ENCODE measurements at regions not wholly inside any gene's neighbourhood (a gene's known extent, or its start where the extent isn't known, plus 50 kb on each side); places are given as distances from the start of the nearest gene placed in this dataset.
A peak's percentile ranks its signal among the peaks of the same experiment; 100 is the strongest.

- DNase-seq (ENCODE audit: low spot score) = no peak
These were observed 509.3 kb upstream of the RGS18 start for GRCh38 chr1:191648939-191649338.

- DNase-seq (ENCODE audit: low spot score) = no peak
These were observed 496.2 kb upstream of the RGS18 start for GRCh38 chr1:191662051-191662450.

- DNase-seq (ENCODE audit: low spot score) = no peak
These were observed 495.5 kb upstream of the RGS18 start for GRCh38 chr1:191662746-191663145.

GRCh38 chr1:191668525-191668924 lies 489.7 kb upstream of the RGS18 start:
- no peak for DNase-seq (ENCODE audit: low spot score)

GRCh38 chr1:191669629-191670028 lies 488.6 kb upstream of the RGS18 start:
- no peak for DNase-seq (ENCODE audit: low spot score)

- no peak for DNase-seq (ENCODE audit: low spot score)
These were observed 487.0 kb upstream of the RGS18 start for GRCh38 chr1:191671236-191671635.

GRCh38 chr1:191674626-191675179 lies 483.6 kb upstream of the RGS18 start:
- DNase-seq (ENCODE audit: low spot score) = no peak

GRCh38 chr1:191675856-191676783 lies 482.1 kb upstream of the RGS18 start:
- no peak for DNase-seq (ENCODE audit: low spot score)

- no peak for DNase-seq (ENCODE audit: low spot score)
These were observed 472.6 kb upstream of the RGS18 start for GRCh38 chr1:191685669-191686068.

GRCh38 chr1:191687721-191688120 lies 470.5 kb upstream of the RGS18 start:
- DNase-seq (ENCODE audit: low spot score) = no peak

GRCh38 chr1:191690931-191691330 lies 467.3 kb upstream of the RGS18 start:
- peak; percentile 32 for DNase-seq (ENCODE audit: low spot score)

- no peak for DNase-seq (ENCODE audit: low spot score)
These were observed 464.5 kb upstream of the RGS18 start for GRCh38 chr1:191693797-191694196.

- DNase-seq (ENCODE audit: low spot score) = no peak
These were observed 462.4 kb upstream of the RGS18 start for GRCh38 chr1:191695865-191696264.

- DNase-seq (ENCODE audit: low spot score) = no peak
These were observed 461.9 kb upstream of the RGS18 start for GRCh38 chr1:191696354-191696753.

GRCh38 chr1:191697556-191697955 lies 460.7 kb upstream of the RGS18 start:
- DNase-seq (ENCODE audit: low spot score) = no peak

- DNase-seq (ENCODE audit: low spot score) = no peak
These were observed 460.0 kb upstream of the RGS18 start for GRCh38 chr1:191698246-191698645.

GRCh38 chr1:191699343-191699742 lies 458.9 kb upstream of the RGS18 start:
- DNase-seq (ENCODE audit: low spot score) = no peak

- DNase-seq (ENCODE audit: low spot score) = no peak
These were observed 457.3 kb upstream of the RGS18 start for GRCh38 chr1:191700922-191701321.

GRCh38 chr1:191702124-191702523 lies 456.1 kb upstream of the RGS18 start:
- DNase-seq (ENCODE audit: low spot score) = no peak

- DNase-seq (ENCODE audit: low spot score) = no peak
These were observed 451.0 kb upstream of the RGS18 start for GRCh38 chr1:191707288-191707687.

- DNase-seq (ENCODE audit: low spot score) = no peak
These were observed 449.0 kb upstream of the RGS18 start for GRCh38 chr1:191709215-191709614.

- no peak for DNase-seq (ENCODE audit: low spot score)
These were observed 446.3 kb upstream of the RGS18 start for GRCh38 chr1:191711961-191712360.

- no peak for DNase-seq (ENCODE audit: low spot score)
These were observed 443.4 kb upstream of the RGS18 start for GRCh38 chr1:191714845-191715244.

Data from HT-29 (cell line).